ENCODE measurements at regions not wholly inside any gene's neighbourhood (a gene's known extent, or its start where the extent isn't known, plus 50 kb on each side); places are given as distances from the start of the nearest gene placed in this dataset.
"Not testable (repeated sequence)": the region's sequence is repeated elsewhere in the genome, so short reads cannot be mapped to it uniquely, and the experiment has no call there.

DNA sequence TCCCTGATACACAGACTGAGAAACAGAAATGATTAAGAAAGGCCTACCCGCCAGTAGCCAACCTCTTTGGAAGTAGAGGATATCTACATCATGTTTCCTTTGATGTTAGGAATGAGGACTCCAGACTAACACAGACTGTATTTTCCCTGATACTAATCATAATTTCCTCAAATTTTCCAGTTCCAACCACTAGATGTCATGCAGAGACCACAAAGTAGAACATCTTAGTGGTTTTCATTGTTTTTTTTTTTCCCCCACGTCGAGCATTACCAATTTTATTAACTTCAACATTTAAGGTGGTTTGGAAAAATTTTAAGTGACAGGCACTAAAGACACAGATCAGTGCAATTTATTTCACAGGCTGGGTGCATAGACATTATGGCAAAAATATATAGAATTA is 303.6 kb downstream of the ANKRD30BL start:
- H3K79me1 ChIP-seq (ENCODE audit: low read depth, low read length); FAIRE-seq; H3K14ac ChIP-seq (ENCODE audit: insufficient read length); H4K5ac ChIP-seq (ENCODE audit: insufficient read length, low read depth, low read length); H4K8ac ChIP-seq (ENCODE audit: extremely low read depth, insufficient read depth, low read length); H3K27me3 ChIP-seq (replicated peaks in 1 of 4; ENCODE audit: control insufficient read depth in 3 of 4, extremely low read depth in 1 of 4, insufficient read depth in 3 of 4, low read length in 3 of 4); H2AK5ac ChIP-seq (ENCODE audit: low read depth, low read length); H2BK20ac ChIP-seq (ENCODE audit: low read length); H3K9ac ChIP-seq (replicated peaks in 1 of 4; ENCODE audit: extremely low read depth in 1 of 4, low read depth in 3 of 4, low read length in 3 of 4); DNase-seq (ENCODE audit: low read depth in 1 of 2, low spot score in 2 of 2); H3K23ac ChIP-seq (ENCODE audit: insufficient read length); H3K56ac ChIP-seq (replicated peaks; ENCODE audit: insufficient read length, low read depth, low read length); H3K4me3 ChIP-seq (ENCODE audit: extremely low read depth in 1 of 4, insufficient read depth in 2 of 4, low read depth in 3 of 4, low read length in 4 of 4); CTCF ChIA-PET (ENCODE audit: partially characterized antibody); H3K36me3 ChIP-seq (ENCODE audit: control insufficient read depth in 2 of 4, insufficient read depth in 4 of 4, low read length in 3 of 4); H3K9me3 ChIP-seq (ENCODE audit: insufficient read depth in 2 of 2, low read depth in 1 of 2, low read length in 1 of 2); H4K20me1 ChIP-seq (replicated peaks in 1 of 2; ENCODE audit: control insufficient read depth in 1 of 2, insufficient read depth in 2 of 2, low read length in 2 of 2); H3K4me2 ChIP-seq (ENCODE audit: insufficient read depth in 1 of 2, low read depth in 2 of 2, low read length in 2 of 2); H3K4ac ChIP-seq (replicated peaks; ENCODE audit: insufficient read length, low read depth, low read length); H2AFZ ChIP-seq (ENCODE audit: low read length); H3K4me1 ChIP-seq (replicated peaks in 1 of 4; ENCODE audit: control insufficient read depth in 3 of 4, insufficient read depth in 4 of 4, low read length in 3 of 4); H3K23me2 ChIP-seq (ENCODE audit: low read depth, low read length); H2BK120ac ChIP-seq (replicated peaks; ENCODE audit: low read depth, low read length); H3K18ac ChIP-seq (ENCODE audit: extremely low read depth, low read length); H2BK5ac ChIP-seq (ENCODE audit: low read depth, low read length); H3K79me2 ChIP-seq (ENCODE audit: control insufficient read depth in 1 of 2, insufficient read depth in 2 of 2, low read length in 2 of 2); H3K27ac ChIP-seq (ENCODE audit: low read depth, low read length); POLR2A ChIA-PET (ENCODE audit: partially characterized antibody); H2BK12ac ChIP-seq (ENCODE audit: low read depth, low read length); H4K91ac ChIP-seq (replicated peaks; ENCODE audit: insufficient read length, low read length); H2BK15ac ChIP-seq (ENCODE audit: low read length): not testable (repeated sequence)
- peak; percentile 46 to 51 for TF ChIP-seq RAD21 (IDR thresholded peaks at IDR 0.05 in 1 of 2, conservative IDR thresholded peaks at IDR 0.05 in 1 of 2; ENCODE audit: low read depth in 2 of 2, low read length in 2 of 2)
- TF ChIP-seq, protein P1, sequence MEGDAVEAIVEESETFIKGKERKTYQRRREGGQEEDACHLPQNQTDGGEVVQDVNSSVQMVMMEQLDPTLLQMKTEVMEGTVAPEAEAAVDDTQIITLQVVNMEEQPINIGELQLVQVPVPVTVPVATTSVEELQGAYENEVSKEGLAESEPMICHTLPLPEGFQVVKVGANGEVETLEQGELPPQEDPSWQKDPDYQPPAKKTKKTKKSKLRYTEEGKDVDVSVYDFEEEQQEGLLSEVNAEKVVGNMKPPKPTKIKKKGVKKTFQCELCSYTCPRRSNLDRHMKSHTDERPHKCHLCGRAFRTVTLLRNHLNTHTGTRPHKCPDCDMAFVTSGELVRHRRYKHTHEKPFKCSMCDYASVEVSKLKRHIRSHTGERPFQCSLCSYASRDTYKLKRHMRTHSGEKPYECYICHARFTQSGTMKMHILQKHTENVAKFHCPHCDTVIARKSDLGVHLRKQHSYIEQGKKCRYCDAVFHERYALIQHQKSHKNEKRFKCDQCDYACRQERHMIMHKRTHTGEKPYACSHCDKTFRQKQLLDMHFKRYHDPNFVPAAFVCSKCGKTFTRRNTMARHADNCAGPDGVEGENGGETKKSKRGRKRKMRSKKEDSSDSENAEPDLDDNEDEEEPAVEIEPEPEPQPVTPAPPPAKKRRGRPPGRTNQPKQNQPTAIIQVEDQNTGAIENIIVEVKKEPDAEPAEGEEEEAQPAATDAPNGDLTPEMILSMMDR (IDR thresholded peaks at IDR 0.05; ENCODE audit: control extremely low read depth in 1 of 3, insufficient read depth in 1 of 3, low read depth in 1 of 3, low read length in 3 of 3): peak in 2 of 3 experiments; percentile 9 to 20; a peak in 2 of 4 replicates
- 55% methylated on average over 3 of the region's 3 CpGs; no CpG with 5 or more reads in 1 of the 2 experiments for WGBS, 2 experiments (ENCODE audit: extremely low coverage in 1 of 2, insufficient coverage in 1 of 2, insufficient read length in 1 of 2, insufficient replicate concordance in 2 of 2, low coverage in 1 of 2, low lambda C conversion rate in 2 of 2, missing lambda C conversion rate in 1 of 2)
